Esophagus squamous epithelium (tissue), 4 donors: ENCODE measurements at regions not wholly inside any gene's neighbourhood (a gene's known extent, or its start where the extent isn't known, plus 50 kb on each side); places are given as distances from the start of the nearest gene placed in this dataset.

Experiments
- CTCF ChIP-seq, 6 experiments: fragments of 450-650 bp in 4 of 6; fragments of 200-600 bp in 2 of 6; sonication (generic) in 2 of 6; IDR thresholded peaks; one replicate each; pipeline ENCODE4 v1.5.1; 2016 to 2019; ENCODE audit warnings: antibody characterized with exemption in 6 of 6, mild to moderate bottlenecking in 4 of 6, moderate library complexity in 4 of 6
- POLR2A ChIP-seq, 4 donors: fragments of 450-650 bp; IDR thresholded peaks; one replicate each; pipeline ENCODE4 v1.6.1; 2017; ENCODE audit warnings: antibody characterized with exemption in 4 of 4, mild to moderate bottlenecking in 4 of 4, moderate library complexity in 3 of 4

- TF ChIP-seq CTCF (IDR thresholded peaks at IDR 0.05) (no peak), POLR2A (IDR thresholded peaks at IDR 0.05) (no peak)
Measured at GRCh38 chr12:16726879-16727278, 120.9 kb upstream of the LMO3 start.
